Ishikawa (cell line): ENCODE measurements at regions not wholly inside any gene's neighbourhood (a gene's known extent, or its start where the extent isn't known, plus 50 kb on each side); places are given as distances from the start of the nearest gene placed in this dataset.

Source experiments
- CEBPB ChIP-seq: IDR thresholded peaks from 2 replicates; pipeline ENCODE4 v1.6.1; 2012
- EGR1 ChIP-seq: IDR thresholded peaks from 2 replicates; pipeline ENCODE4 v1.6.1; 2012
- EP300 ChIP-seq: IDR thresholded peaks from 2 replicates; pipeline ENCODE4 v1.6.1; 2012; ENCODE audit warnings: borderline replicate concordance
- TF ChIP-seq, protein P1 (sequence below): IDR thresholded peaks from 2 replicates; pipeline ENCODE4 v1.6.1; 2012
- TF ChIP-seq, protein P2 (sequence below): IDR thresholded peaks from 2 replicates; pipeline ENCODE4 v1.6.1; 2012
- TF ChIP-seq, protein P3 (sequence below): IDR thresholded peaks from 2 replicates; pipeline ENCODE4 v1.6.1; 2012; ENCODE audit warnings: low read depth, mild to moderate bottlenecking

DNA sequence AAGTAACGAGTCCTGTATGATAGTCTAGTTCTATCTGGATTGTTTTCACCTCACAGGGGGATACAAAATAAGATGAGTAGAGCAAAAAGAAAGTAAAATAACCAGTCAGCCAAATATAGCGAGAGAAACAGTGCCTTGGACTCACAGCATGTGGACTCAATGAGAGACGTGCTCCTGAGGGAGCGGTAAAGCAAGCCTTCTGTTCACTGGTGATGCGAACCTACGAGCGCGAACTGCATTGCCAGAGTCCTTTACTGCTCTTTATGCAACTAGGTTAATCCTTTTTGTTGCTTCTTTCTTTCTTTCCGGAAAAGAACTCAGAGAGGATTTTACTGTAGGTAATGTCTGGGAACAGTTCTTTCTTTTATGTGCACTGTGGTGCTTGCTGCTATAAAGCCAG is 132.7 kb downstream of the ANXA1 start:
- TF ChIP-seq, protein P1, sequence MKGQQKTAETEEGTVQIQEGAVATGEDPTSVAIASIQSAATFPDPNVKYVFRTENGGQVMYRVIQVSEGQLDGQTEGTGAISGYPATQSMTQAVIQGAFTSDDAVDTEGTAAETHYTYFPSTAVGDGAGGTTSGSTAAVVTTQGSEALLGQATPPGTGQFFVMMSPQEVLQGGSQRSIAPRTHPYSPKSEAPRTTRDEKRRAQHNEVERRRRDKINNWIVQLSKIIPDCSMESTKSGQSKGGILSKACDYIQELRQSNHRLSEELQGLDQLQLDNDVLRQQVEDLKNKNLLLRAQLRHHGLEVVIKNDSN: no peak
- TF ChIP-seq EP300 (no peak), CEBPB (no peak), EGR1 (no peak)
- TF ChIP-seq, protein P2, sequence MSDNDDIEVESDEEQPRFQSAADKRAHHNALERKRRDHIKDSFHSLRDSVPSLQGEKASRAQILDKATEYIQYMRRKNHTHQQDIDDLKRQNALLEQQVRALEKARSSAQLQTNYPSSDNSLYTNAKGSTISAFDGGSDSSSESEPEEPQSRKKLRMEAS: no peak
- TF ChIP-seq, protein P3, sequence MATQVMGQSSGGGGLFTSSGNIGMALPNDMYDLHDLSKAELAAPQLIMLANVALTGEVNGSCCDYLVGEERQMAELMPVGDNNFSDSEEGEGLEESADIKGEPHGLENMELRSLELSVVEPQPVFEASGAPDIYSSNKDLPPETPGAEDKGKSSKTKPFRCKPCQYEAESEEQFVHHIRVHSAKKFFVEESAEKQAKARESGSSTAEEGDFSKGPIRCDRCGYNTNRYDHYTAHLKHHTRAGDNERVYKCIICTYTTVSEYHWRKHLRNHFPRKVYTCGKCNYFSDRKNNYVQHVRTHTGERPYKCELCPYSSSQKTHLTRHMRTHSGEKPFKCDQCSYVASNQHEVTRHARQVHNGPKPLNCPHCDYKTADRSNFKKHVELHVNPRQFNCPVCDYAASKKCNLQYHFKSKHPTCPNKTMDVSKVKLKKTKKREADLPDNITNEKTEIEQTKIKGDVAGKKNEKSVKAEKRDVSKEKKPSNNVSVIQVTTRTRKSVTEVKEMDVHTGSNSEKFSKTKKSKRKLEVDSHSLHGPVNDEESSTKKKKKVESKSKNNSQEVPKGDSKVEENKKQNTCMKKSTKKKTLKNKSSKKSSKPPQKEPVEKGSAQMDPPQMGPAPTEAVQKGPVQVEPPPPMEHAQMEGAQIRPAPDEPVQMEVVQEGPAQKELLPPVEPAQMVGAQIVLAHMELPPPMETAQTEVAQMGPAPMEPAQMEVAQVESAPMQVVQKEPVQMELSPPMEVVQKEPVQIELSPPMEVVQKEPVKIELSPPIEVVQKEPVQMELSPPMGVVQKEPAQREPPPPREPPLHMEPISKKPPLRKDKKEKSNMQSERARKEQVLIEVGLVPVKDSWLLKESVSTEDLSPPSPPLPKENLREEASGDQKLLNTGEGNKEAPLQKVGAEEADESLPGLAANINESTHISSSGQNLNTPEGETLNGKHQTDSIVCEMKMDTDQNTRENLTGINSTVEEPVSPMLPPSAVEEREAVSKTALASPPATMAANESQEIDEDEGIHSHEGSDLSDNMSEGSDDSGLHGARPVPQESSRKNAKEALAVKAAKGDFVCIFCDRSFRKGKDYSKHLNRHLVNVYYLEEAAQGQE: no peak
